ENCODE measurements at regions not wholly inside any gene's neighbourhood (a gene's known extent, or its start where the extent isn't known, plus 50 kb on each side); places are given as distances from the start of the nearest gene placed in this dataset.

GRCh38 chrX:91122151-91122694, 312.4 kb upstream of the PABPC5 start:
- no peak overlapping the region for H2BK20ac ChIP-seq (ENCODE audit: low read length)
- 92% methylated on average over 2 of the region's 3 CpGs; no CpG with 5 or more reads in 1 of the 2 experiments for WGBS, 2 experiments (ENCODE audit: extremely low coverage in 1 of 2, insufficient coverage in 1 of 2, insufficient read length in 1 of 2, insufficient replicate concordance in 2 of 2, low coverage in 1 of 2, low lambda C conversion rate in 2 of 2, missing lambda C conversion rate in 1 of 2)
- no peak overlapping the region for H4K91ac ChIP-seq (replicated peaks; ENCODE audit: insufficient read length, low read length)
- no peak overlapping the region for H3K4me3 ChIP-seq (ENCODE audit: extremely low read depth in 1 of 4, insufficient read depth in 2 of 4, low read depth in 3 of 4, low read length in 4 of 4)
- no peaks in the 10 kb centered on the region for H3K36me3 ChIP-seq (ENCODE audit: control insufficient read depth in 2 of 4, insufficient read depth in 4 of 4, low read length in 3 of 4)
- no peaks in the 10 kb centered on the region for H3K9me3 ChIP-seq (ENCODE audit: insufficient read depth in 2 of 2, low read depth in 1 of 2, low read length in 1 of 2)
- H3K4ac ChIP-seq (replicated peaks; ENCODE audit: insufficient read length, low read depth, low read length): no peak overlapping the region
- no peak overlapping the region for H3K18ac ChIP-seq (ENCODE audit: extremely low read depth, low read length)
- ChIA-PET CTCF (ENCODE audit: partially characterized antibody) (interaction anchor here (1.0 kb wide), 1 partner anchor 13 kb away, joined by 3 read pairs; no protein-coding TSS in a partner anchor), POLR2A (ENCODE audit: partially characterized antibody) (no interaction called here)
- no peak overlapping the region for H2BK12ac ChIP-seq (ENCODE audit: low read depth, low read length)
- H3K79me2 ChIP-seq (ENCODE audit: control insufficient read depth in 1 of 2, insufficient read depth in 2 of 2, low read length in 2 of 2): no peaks in the 10 kb centered on the region
- no peak overlapping the region for H3K27ac ChIP-seq (ENCODE audit: low read depth, low read length)
- no peaks in the 10 kb centered on the region for H4K20me1 ChIP-seq (replicated peaks in 1 of 2; ENCODE audit: control insufficient read depth in 1 of 2, insufficient read depth in 2 of 2, low read length in 2 of 2)
- no peaks in the 10 kb centered on the region for H3K79me1 ChIP-seq (ENCODE audit: low read depth, low read length)
- H2BK120ac ChIP-seq (replicated peaks; ENCODE audit: low read depth, low read length): no peak overlapping the region
- no peaks in the 10 kb centered on the region for H3K27me3 ChIP-seq (replicated peaks in 1 of 4; ENCODE audit: control insufficient read depth in 3 of 4, extremely low read depth in 1 of 4, insufficient read depth in 3 of 4, low read length in 3 of 4)
- H2AK5ac ChIP-seq (ENCODE audit: low read depth, low read length): no peak overlapping the region
- no peak overlapping the region for H3K56ac ChIP-seq (replicated peaks; ENCODE audit: insufficient read length, low read depth, low read length)
- no peak for DNase-seq (ENCODE audit: low read depth in 1 of 2, low spot score in 2 of 2)
- H4K8ac ChIP-seq (ENCODE audit: extremely low read depth, insufficient read depth, low read length): no peak overlapping the region
- no peak overlapping the region for H2BK15ac ChIP-seq (ENCODE audit: low read length)
- no peak overlapping the region for H3K9ac ChIP-seq (replicated peaks in 1 of 4; ENCODE audit: extremely low read depth in 1 of 4, low read depth in 3 of 4, low read length in 3 of 4)
- H3K14ac ChIP-seq (ENCODE audit: insufficient read length): no peak overlapping the region
- no peak overlapping the region for H3K4me2 ChIP-seq (ENCODE audit: insufficient read depth in 1 of 2, low read depth in 2 of 2, low read length in 2 of 2)
- H3K4me1 ChIP-seq (replicated peaks in 1 of 4; ENCODE audit: control insufficient read depth in 3 of 4, insufficient read depth in 4 of 4, low read length in 3 of 4): no peaks in the 10 kb centered on the region
- no peak overlapping the region for H3K23ac ChIP-seq (ENCODE audit: insufficient read length)
- no peaks in the 10 kb centered on the region for H3K23me2 ChIP-seq (ENCODE audit: low read depth, low read length)
- no peak overlapping the region for H2AFZ ChIP-seq (ENCODE audit: low read length)
- FAIRE-seq: no peak
- no peak overlapping the region for H4K5ac ChIP-seq (ENCODE audit: insufficient read length, low read depth, low read length)
- H2BK5ac ChIP-seq (ENCODE audit: low read depth, low read length): no peak overlapping the region
- no peak for TF ChIP-seq SP1 (IDR thresholded peaks at IDR 0.05; ENCODE audit: low read depth, low read length)
- no peak for TF ChIP-seq BACH1 (IDR thresholded peaks at IDR 0.05; ENCODE audit: low read length)
- TF ChIP-seq SIRT6 (IDR thresholded peaks at IDR 0.05; ENCODE audit: low read length): no peak
- no peak for TF ChIP-seq SAP30 (IDR thresholded peaks at IDR 0.05; ENCODE audit: insufficient read depth, insufficient replicate concordance, low read length)
- no peak for TF ChIP-seq BCL11A (IDR thresholded peaks at IDR 0.05; ENCODE audit: low read depth in 2 of 2, low read length in 2 of 2)
- TF ChIP-seq EGR1 (IDR thresholded peaks at IDR 0.05; ENCODE audit: borderline replicate concordance, low read depth, low read length): no peak
- no peak for TF ChIP-seq RXRA (IDR thresholded peaks at IDR 0.05; ENCODE audit: insufficient read depth, low read depth, low read length)
- no peak for TF ChIP-seq MAX (IDR thresholded peaks at IDR 0.05)
- no peak for TF ChIP-seq CTBP2 (IDR thresholded peaks at IDR 0.05; ENCODE audit: borderline replicate concordance, insufficient read depth, insufficient read length, low read length)
- no peak for TF ChIP-seq SIX5 (IDR thresholded peaks at IDR 0.05; ENCODE audit: low read depth, low read length)
